ENCODE measurements at regions not wholly inside any gene's neighbourhood (a gene's known extent, or its start where the extent isn't known, plus 50 kb on each side); places are given as distances from the start of the nearest gene placed in this dataset.

DNA sequence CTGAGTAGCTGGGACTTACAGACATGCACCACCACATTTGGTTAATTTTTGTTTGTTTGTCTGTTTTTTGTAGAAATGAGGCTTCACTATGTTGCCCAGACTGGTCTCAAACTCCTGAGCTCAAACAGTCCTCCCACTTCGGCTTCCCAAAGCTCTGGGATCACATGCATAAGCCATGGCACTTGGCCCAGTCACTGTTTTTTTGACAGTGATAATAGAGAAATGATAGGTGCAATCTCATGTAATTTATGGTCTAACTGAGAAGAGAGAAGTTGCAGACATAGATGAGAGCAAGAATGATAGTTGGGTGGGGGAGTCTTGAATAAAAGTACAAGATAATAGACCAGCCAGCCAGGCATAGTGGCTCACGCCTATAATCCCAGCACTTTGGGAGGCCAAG, 89.7 kb upstream of the TNRC6A start:
- dilution Hi-C loops (cut with MboI; ENCODE audit: extremely low pct_ligation_motif_present, low sequenced_read_pairs) = no loop called here
- Histone ChIP-seq H3K9me3 (ENCODE audit: control insufficient read depth, low read depth, low read length) (no peaks in the 10 kb centered on the region), H3K4me2 (ENCODE audit: control insufficient read depth, extremely low read depth, insufficient read depth, low read depth, low read length) (no peak overlapping the region), H3K9me1 (ENCODE audit: control insufficient read depth, extremely low read depth, insufficient read depth, low read length) (no peaks in the 10 kb centered on the region), H4K20me1 (ENCODE audit: control insufficient read depth, extremely low read depth, insufficient read depth, low read length) (no peaks in the 10 kb centered on the region), H3K9ac (ENCODE audit: control insufficient read depth, extremely low read depth, insufficient read depth, low read length) (no peak overlapping the region), H3K4me3 (ENCODE audit: control insufficient read depth in 2 of 3, extremely low read depth in 1 of 3, insufficient read depth in 2 of 3, low read depth in 1 of 3, low read length in 3 of 3) (no peak overlapping the region), H2AFZ (ENCODE audit: control insufficient read depth, low read length) (no peak overlapping the region), H3K36me3 (ENCODE audit: control insufficient read depth in 2 of 2, extremely low read depth in 1 of 2, insufficient read depth in 2 of 2, low read length in 2 of 2) (no peaks in the 10 kb centered on the region), H3K27ac (ENCODE audit: control insufficient read depth, insufficient read depth, low read length) (no peak overlapping the region), H3K79me2 (ENCODE audit: control insufficient read depth, insufficient read depth, low read length) (no peaks in the 10 kb centered on the region), H3K4me1 (ENCODE audit: control insufficient read depth, extremely low read depth, insufficient read depth, low read length) (peaks cover 14% of the 10 kb centered on the region), H3K27me3 (ENCODE audit: control insufficient read depth, extremely low read depth, insufficient read depth, low read length) (no peaks in the 10 kb centered on the region)
- TF ChIP-seq EZH2 (IDR thresholded peaks at IDR 0.05; ENCODE audit: low read length) = no peak
- TF ChIP-seq, protein P1, sequence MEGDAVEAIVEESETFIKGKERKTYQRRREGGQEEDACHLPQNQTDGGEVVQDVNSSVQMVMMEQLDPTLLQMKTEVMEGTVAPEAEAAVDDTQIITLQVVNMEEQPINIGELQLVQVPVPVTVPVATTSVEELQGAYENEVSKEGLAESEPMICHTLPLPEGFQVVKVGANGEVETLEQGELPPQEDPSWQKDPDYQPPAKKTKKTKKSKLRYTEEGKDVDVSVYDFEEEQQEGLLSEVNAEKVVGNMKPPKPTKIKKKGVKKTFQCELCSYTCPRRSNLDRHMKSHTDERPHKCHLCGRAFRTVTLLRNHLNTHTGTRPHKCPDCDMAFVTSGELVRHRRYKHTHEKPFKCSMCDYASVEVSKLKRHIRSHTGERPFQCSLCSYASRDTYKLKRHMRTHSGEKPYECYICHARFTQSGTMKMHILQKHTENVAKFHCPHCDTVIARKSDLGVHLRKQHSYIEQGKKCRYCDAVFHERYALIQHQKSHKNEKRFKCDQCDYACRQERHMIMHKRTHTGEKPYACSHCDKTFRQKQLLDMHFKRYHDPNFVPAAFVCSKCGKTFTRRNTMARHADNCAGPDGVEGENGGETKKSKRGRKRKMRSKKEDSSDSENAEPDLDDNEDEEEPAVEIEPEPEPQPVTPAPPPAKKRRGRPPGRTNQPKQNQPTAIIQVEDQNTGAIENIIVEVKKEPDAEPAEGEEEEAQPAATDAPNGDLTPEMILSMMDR (optimal IDR thresholded peaks at IDR 0.05 in 1 of 3, IDR thresholded peaks at IDR 0.05 in 1 of 3, conservative IDR thresholded peaks at IDR 0.05 in 1 of 3; ENCODE audit: extremely low read depth in 1 of 3, insufficient read depth in 2 of 3, low read length in 3 of 3) = no peak
- no peak for FAIRE-seq
- no peak for DNase-seq (ENCODE audit: low read depth, low spot score)

DNA sequence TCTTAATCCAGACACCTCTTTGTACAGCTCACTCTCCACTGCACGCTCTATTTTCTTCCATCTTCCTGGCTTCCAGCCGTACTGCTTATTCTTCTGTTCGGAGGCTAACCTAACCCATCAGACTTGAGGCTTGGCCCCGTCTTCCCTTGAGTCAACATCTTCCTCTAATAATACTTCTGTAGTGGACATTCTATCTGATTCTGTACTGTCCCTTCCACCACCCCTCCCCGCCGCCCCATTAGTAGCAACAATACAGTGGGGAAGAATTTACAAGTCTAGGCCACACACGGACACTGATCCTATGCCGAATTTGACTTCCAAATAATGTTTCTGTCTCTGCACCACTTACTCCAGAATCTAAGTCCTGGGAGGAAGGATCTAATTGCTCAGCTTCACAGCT, 86.0 kb upstream of the TNRC6A start:
- TF ChIP-seq, protein P1 (optimal IDR thresholded peaks at IDR 0.05 in 1 of 3, IDR thresholded peaks at IDR 0.05 in 1 of 3, conservative IDR thresholded peaks at IDR 0.05 in 1 of 3; ENCODE audit: extremely low read depth in 1 of 3, insufficient read depth in 2 of 3, low read length in 3 of 3) = no peak
- no peak for TF ChIP-seq EZH2 (IDR thresholded peaks at IDR 0.05; ENCODE audit: low read length)
- no peaks in the 10 kb centered on the region for H4K20me1 ChIP-seq (ENCODE audit: control insufficient read depth, extremely low read depth, insufficient read depth, low read length)
- DNase-seq (ENCODE audit: low read depth, low spot score) = no peak
- peaks cover 16% of the 10 kb centered on the region for H3K4me1 ChIP-seq (ENCODE audit: control insufficient read depth, extremely low read depth, insufficient read depth, low read length)
- no peaks in the 10 kb centered on the region for H3K79me2 ChIP-seq (ENCODE audit: control insufficient read depth, insufficient read depth, low read length)
- H2AFZ ChIP-seq (ENCODE audit: control insufficient read depth, low read length) = no peak overlapping the region
- peaks cover 2% of the 10 kb centered on the region for H3K9me1 ChIP-seq (ENCODE audit: control insufficient read depth, extremely low read depth, insufficient read depth, low read length)
- no peak overlapping the region for H3K4me2 ChIP-seq (ENCODE audit: control insufficient read depth, extremely low read depth, insufficient read depth, low read depth, low read length)
- no peaks in the 10 kb centered on the region for H3K27me3 ChIP-seq (ENCODE audit: control insufficient read depth, extremely low read depth, insufficient read depth, low read length)
- no peak overlapping the region for H3K9ac ChIP-seq (ENCODE audit: control insufficient read depth, extremely low read depth, insufficient read depth, low read length)
- H3K27ac ChIP-seq (ENCODE audit: control insufficient read depth, insufficient read depth, low read length) = no peak overlapping the region
- no peak for FAIRE-seq
- H3K36me3 ChIP-seq (ENCODE audit: control insufficient read depth in 2 of 2, extremely low read depth in 1 of 2, insufficient read depth in 2 of 2, low read length in 2 of 2) = no peaks in the 10 kb centered on the region
- no peak overlapping the region for H3K4me3 ChIP-seq (ENCODE audit: control insufficient read depth in 2 of 3, extremely low read depth in 1 of 3, insufficient read depth in 2 of 3, low read depth in 1 of 3, low read length in 3 of 3)
- no peaks in the 10 kb centered on the region for H3K9me3 ChIP-seq (ENCODE audit: control insufficient read depth, low read depth, low read length)
- dilution Hi-C loops (cut with MboI; ENCODE audit: extremely low pct_ligation_motif_present, low sequenced_read_pairs) = no loop called here

Data from keratinocyte (primary cell).